ENCODE measurements at regions not wholly inside any gene's neighbourhood (a gene's known extent, or its start where the extent isn't known, plus 50 kb on each side); places are given as distances from the start of the nearest gene placed in this dataset.

- no peak for DNase-seq
- WGBS, 2 experiments (ENCODE audit: low coverage in 1 of 2, low lambda C conversion rate in 2 of 2, missing lambda C conversion rate in 2 of 2): 71 to 72% methylated on average over 5 of the region's 5 CpGs
- no peaks in the 10 kb centered on the region for H3K79me2 ChIP-seq (ENCODE audit: insufficient read depth)
- no peaks in the 10 kb centered on the region for H3K27me3 ChIP-seq (replicated peaks; ENCODE audit: insufficient read depth)
- no peak overlapping the region for H2AFZ ChIP-seq
- no peaks in the 10 kb centered on the region for H3K9me3 ChIP-seq (ENCODE audit: low read depth)
- in situ Hi-C loops (cut with MboI): no loop called here
- no peak overlapping the region for H3K27ac ChIP-seq
- H3K9me2 ChIP-seq (ENCODE audit: insufficient read depth): no peaks in the 10 kb centered on the region
- H3K9ac ChIP-seq: no peak overlapping the region
- H3K4me2 ChIP-seq (ENCODE audit: unreplicated experiment): no peak overlapping the region
- H3K4me3 ChIP-seq: no peak overlapping the region
- no peaks in the 10 kb centered on the region for H3K36me3 ChIP-seq (ENCODE audit: low read depth)
- no peaks in the 10 kb centered on the region for H4K20me1 ChIP-seq (ENCODE audit: insufficient read depth)
- H3K4me1 ChIP-seq (ENCODE audit: insufficient read depth): no peaks in the 10 kb centered on the region
- no peaks in the 10 kb centered on the region for H3F3A ChIP-seq (ENCODE audit: insufficient read depth)
- TF ChIP-seq EZH2phosphoT487 (IDR thresholded peaks at IDR 0.05; ENCODE audit: insufficient read depth, low read depth) (no peak), EZH2 (IDR thresholded peaks at IDR 0.05; ENCODE audit: insufficient read depth, poor library complexity, severe bottlenecking) (no peak)
Measured at GRCh38 chr13:48181482-48182145, 51.4 kb upstream of the ITM2B start.

- H3K36me3 ChIP-seq (ENCODE audit: low read depth): no peaks in the 10 kb centered on the region
- 54 to 67% methylated on average over 2 of the region's 2 CpGs for WGBS, 2 experiments (ENCODE audit: low coverage in 1 of 2, low lambda C conversion rate in 2 of 2, missing lambda C conversion rate in 2 of 2)
Measured at GRCh38 chr13:48178126-48178525, 54.9 kb upstream of the ITM2B start.

GRCh38 chr13:48176781-48177180 lies 56.2 kb upstream of the ITM2B start:
- H3K9me2 ChIP-seq (ENCODE audit: insufficient read depth): no peaks in the 10 kb centered on the region
- no peak overlapping the region for H3K4me2 ChIP-seq (ENCODE audit: unreplicated experiment)
- H3K4me3 ChIP-seq: no peak overlapping the region
- no peaks in the 10 kb centered on the region for H3K36me3 ChIP-seq (ENCODE audit: low read depth)
- no peak for DNase-seq
- WGBS, 2 experiments (ENCODE audit: low coverage in 1 of 2, low lambda C conversion rate in 2 of 2, missing lambda C conversion rate in 2 of 2): 88 to 92% methylated on average over 6 of the region's 6 CpGs
- H3K27me3 ChIP-seq (replicated peaks; ENCODE audit: insufficient read depth): no peaks in the 10 kb centered on the region
- H4K20me1 ChIP-seq (ENCODE audit: insufficient read depth): no peaks in the 10 kb centered on the region
- H3F3A ChIP-seq (ENCODE audit: insufficient read depth): no peaks in the 10 kb centered on the region
- no peaks in the 10 kb centered on the region for H3K4me1 ChIP-seq (ENCODE audit: insufficient read depth)
- no peak overlapping the region for H3K9ac ChIP-seq
- TF ChIP-seq EZH2phosphoT487 (IDR thresholded peaks at IDR 0.05; ENCODE audit: insufficient read depth, low read depth) (no peak), EZH2 (IDR thresholded peaks at IDR 0.05; ENCODE audit: insufficient read depth, poor library complexity, severe bottlenecking) (no peak)
- H3K79me2 ChIP-seq (ENCODE audit: insufficient read depth): no peaks in the 10 kb centered on the region
- no peak overlapping the region for H2AFZ ChIP-seq
- in situ Hi-C loops (cut with MboI): no loop called here
- no peaks in the 10 kb centered on the region for H3K9me3 ChIP-seq (ENCODE audit: low read depth)
- no peak overlapping the region for H3K27ac ChIP-seq

More at GRCh38 chr13:48178126-48178525, 54.9 kb upstream of the ITM2B start:
- in situ Hi-C loops (cut with MboI): no loop called here
- H3K9me3 ChIP-seq (ENCODE audit: low read depth): no peaks in the 10 kb centered on the region
- no peaks in the 10 kb centered on the region for H4K20me1 ChIP-seq (ENCODE audit: insufficient read depth)
- no peak for DNase-seq
- H3K9me2 ChIP-seq (ENCODE audit: insufficient read depth): no peaks in the 10 kb centered on the region
- TF ChIP-seq EZH2phosphoT487 (IDR thresholded peaks at IDR 0.05; ENCODE audit: insufficient read depth, low read depth): no peak
- H3F3A ChIP-seq (ENCODE audit: insufficient read depth): no peaks in the 10 kb centered on the region
- H3K79me2 ChIP-seq (ENCODE audit: insufficient read depth): no peaks in the 10 kb centered on the region
- H3K27ac ChIP-seq: no peak overlapping the region
- no peak overlapping the region for H3K4me3 ChIP-seq
- no peak overlapping the region for H3K9ac ChIP-seq
- H3K4me1 ChIP-seq (ENCODE audit: insufficient read depth): no peaks in the 10 kb centered on the region
- H3K27me3 ChIP-seq (replicated peaks; ENCODE audit: insufficient read depth): no peaks in the 10 kb centered on the region
- no peak overlapping the region for H2AFZ ChIP-seq
- no peak overlapping the region for H3K4me2 ChIP-seq (ENCODE audit: unreplicated experiment)

- H3K9me3 ChIP-seq (ENCODE audit: low read depth): no peaks in the 10 kb centered on the region
- H3K9me2 ChIP-seq (ENCODE audit: insufficient read depth): no peaks in the 10 kb centered on the region
- in situ Hi-C loops (cut with MboI): no loop called here
- H3K4me1 ChIP-seq (ENCODE audit: insufficient read depth): no peaks in the 10 kb centered on the region
- no peaks in the 10 kb centered on the region for H4K20me1 ChIP-seq (ENCODE audit: insufficient read depth)
- H3K27ac ChIP-seq: no peak overlapping the region
- H3K9ac ChIP-seq: no peak overlapping the region
- TF ChIP-seq EZH2phosphoT487 (IDR thresholded peaks at IDR 0.05; ENCODE audit: insufficient read depth, low read depth) (no peak), EZH2 (IDR thresholded peaks at IDR 0.05; ENCODE audit: insufficient read depth, poor library complexity, severe bottlenecking) (no peak)
- WGBS, 2 experiments (ENCODE audit: low coverage in 1 of 2, low lambda C conversion rate in 2 of 2, missing lambda C conversion rate in 2 of 2): 85 to 92% methylated on average over 1 of the region's 1 CpG
- H3K4me2 ChIP-seq (ENCODE audit: unreplicated experiment): no peak overlapping the region
- no peak for DNase-seq
- H2AFZ ChIP-seq: no peak overlapping the region
- H3K27me3 ChIP-seq (replicated peaks; ENCODE audit: insufficient read depth): no peaks in the 10 kb centered on the region
- no peaks in the 10 kb centered on the region for H3F3A ChIP-seq (ENCODE audit: insufficient read depth)
- H3K79me2 ChIP-seq (ENCODE audit: insufficient read depth): no peaks in the 10 kb centered on the region
- no peak overlapping the region for H3K4me3 ChIP-seq
- no peaks in the 10 kb centered on the region for H3K36me3 ChIP-seq (ENCODE audit: low read depth)
Measured at GRCh38 chr13:48175185-48175584, 57.8 kb upstream of the ITM2B start.

GRCh38 chr13:48167866-48168265 lies 65.1 kb upstream of the ITM2B start:
- Histone ChIP-seq H3K9ac (no peak overlapping the region), H3K4me2 (ENCODE audit: unreplicated experiment) (no peak overlapping the region), H3K4me1 (ENCODE audit: insufficient read depth) (no peaks in the 10 kb centered on the region), H3K27ac (no peak overlapping the region), H3K79me2 (ENCODE audit: insufficient read depth) (no peaks in the 10 kb centered on the region), H3K36me3 (ENCODE audit: low read depth) (no peaks in the 10 kb centered on the region), H3K9me2 (ENCODE audit: insufficient read depth) (no peaks in the 10 kb centered on the region), H3K27me3 (replicated peaks; ENCODE audit: insufficient read depth) (no peaks in the 10 kb centered on the region), H3F3A (ENCODE audit: insufficient read depth) (no peaks in the 10 kb centered on the region), H3K4me3 (no peak overlapping the region), H4K20me1 (ENCODE audit: insufficient read depth) (no peaks in the 10 kb centered on the region), H3K9me3 (ENCODE audit: low read depth) (no peaks in the 10 kb centered on the region), H2AFZ (no peak overlapping the region)
- TF ChIP-seq EZH2phosphoT487 (IDR thresholded peaks at IDR 0.05; ENCODE audit: insufficient read depth, low read depth) (no peak), EZH2 (IDR thresholded peaks at IDR 0.05; ENCODE audit: insufficient read depth, poor library complexity, severe bottlenecking) (no peak)
- no peak for DNase-seq
- WGBS, 2 experiments (ENCODE audit: low coverage in 1 of 2, low lambda C conversion rate in 2 of 2, missing lambda C conversion rate in 2 of 2): 83% methylated on average over 5 of the region's 5 CpGs
- in situ Hi-C loops (cut with MboI): no loop called here

Data from GM23248 (cell line).